ENCODE measurements at regions not wholly inside any gene's neighbourhood (a gene's known extent, or its start where the extent isn't known, plus 50 kb on each side); places are given as distances from the start of the nearest gene placed in this dataset.

GRCh38 chr15:66880380-66881155 lies 178.5 kb downstream of the SMAD6 start:
- DNase-seq, result no peak
- no peak overlapping the region for H2BK120ac ChIP-seq (ENCODE audit: low read depth, low read length, poor library complexity, severe bottlenecking)
- H3K79me1 ChIP-seq (ENCODE audit: insufficient read depth, low read depth, low read length, poor library complexity, severe bottlenecking), result no peaks in the 10 kb centered on the region
- no peak overlapping the region for H2BK20ac ChIP-seq (ENCODE audit: low read depth, low read length, poor library complexity, severe bottlenecking)
- no peak overlapping the region for H2BK12ac ChIP-seq (ENCODE audit: insufficient read length, low read depth, low read length)
- no peaks in the 10 kb centered on the region for H3K27me3 ChIP-seq (ENCODE audit: insufficient read depth, low read length)
- H3T11ph ChIP-seq (ENCODE audit: low read length), result no peak overlapping the region
- H4K91ac ChIP-seq (ENCODE audit: insufficient read length, low read depth, low read length), result no peak overlapping the region
- Mint-ChIP-seq H3K4me1 (peaks cover 23 to 31% of the 10 kb centered on the region in 2 experiments), H3K27me3 (ENCODE audit: low read depth) (no peaks in the 10 kb centered on the region; the same call in none of the 2 replicates), H3K9me3 (no peaks in the 10 kb centered on the region; a peak in 1 of 5 replicates), H3K36me3 (ENCODE audit: insufficient read depth in 1 of 3, low read depth in 3 of 3) (no peaks in the 10 kb centered on the region), H3K27ac (peak overlapping the region in 1 of 3 experiments; percentile 87; a peak in 1 of 7 replicates), H3K4me3 (no peak overlapping the region)
- H3K23me2 ChIP-seq (ENCODE audit: insufficient read length, low read depth, low read length, poor library complexity, severe bottlenecking), result no peaks in the 10 kb centered on the region
- H3K27ac ChIP-seq (ENCODE audit: insufficient read length, low read depth, low read length), result no peak overlapping the region
- H3K9ac ChIP-seq (ENCODE audit: extremely low read depth, insufficient read length, low read length), result no peak overlapping the region
- no peak overlapping the region for H2BK15ac ChIP-seq (ENCODE audit: low read depth, low read length)
- no peak overlapping the region for H3K4ac ChIP-seq (ENCODE audit: low read depth, low read length)
- H2BK5ac ChIP-seq (ENCODE audit: insufficient read length, low read length), result no peak overlapping the region
- no peak overlapping the region for H4K8ac ChIP-seq (replicated peaks; ENCODE audit: insufficient read length, low read depth, low read length)
- no peak overlapping the region for H3K18ac ChIP-seq (ENCODE audit: insufficient read length, low read depth, low read length)
- no peaks in the 10 kb centered on the region for H4K20me1 ChIP-seq (ENCODE audit: control insufficient read depth, insufficient read depth, insufficient read length)
- H3K4me1 ChIP-seq (ENCODE audit: insufficient read depth, low read length), result no peaks in the 10 kb centered on the region; the same call in 1 of the 2 replicates
- H4K5ac ChIP-seq (ENCODE audit: insufficient read length, low read depth, low read length), result no peak overlapping the region
- H2AFZ ChIP-seq (ENCODE audit: low read length), result no peak overlapping the region
- no peaks in the 10 kb centered on the region for H3K79me2 ChIP-seq (ENCODE audit: insufficient read depth, low read length)
- no peak overlapping the region for H3K4me2 ChIP-seq (ENCODE audit: insufficient read depth, insufficient read length, low read length)
- TF ChIP-seq CTCF (conservative IDR thresholded peaks at IDR 0.05), result no peak
- H3K56ac ChIP-seq (ENCODE audit: insufficient read length, low read depth, low read length), result no peak overlapping the region
- no peak overlapping the region for H3K23ac ChIP-seq (ENCODE audit: insufficient read length, low read depth, low read length)
- no CpG with 5 or more reads among the region's 11 CpGs for WGBS (ENCODE audit: extremely low coverage, insufficient read length, low lambda C conversion rate)
- H3K14ac ChIP-seq (ENCODE audit: insufficient read depth, low read length), result no peak overlapping the region
- peaks cover under 1% of the 10 kb centered on the region for H3K9me3 ChIP-seq (ENCODE audit: control insufficient read depth, low read depth, low read length)
- no peak overlapping the region for H2AK5ac ChIP-seq (ENCODE audit: insufficient read length, low read length)

Measured in H9 (cell line).